ENCODE measurements at regions not wholly inside any gene's neighbourhood (a gene's known extent, or its start where the extent isn't known, plus 50 kb on each side); places are given as distances from the start of the nearest gene placed in this dataset.

GRCh38 chr10:3225561-3225960 is 53.0 kb upstream of the PITRM1 start:
- TF ChIP-seq CTCF (conservative IDR thresholded peaks at IDR 0.05; ENCODE audit: low read depth, low read length) (no peak), EZH2 (IDR thresholded peaks at IDR 0.05; ENCODE audit: borderline replicate concordance, low read depth, low read length, poor library complexity, severe bottlenecking) (no peak)

Measured in A673 (cell line).